Mucosa of rectum (tissue), 2 donors: ENCODE measurements at regions not wholly inside any gene's neighbourhood (a gene's known extent, or its start where the extent isn't known, plus 50 kb on each side); places are given as distances from the start of the nearest gene placed in this dataset.

ENCODE experiments used
- H3K27ac ChIP-seq, 2 donors: one replicate each; pipeline ENCODE4 v1.7.0; 2013; ENCODE audit warnings: inconsistent platforms in 2 of 2, low read depth in 2 of 2, low read length in 2 of 2
- H3K27me3 ChIP-seq, 2 donors: one replicate each; pipeline ENCODE4 v1.7.0; 2013; ENCODE audit warnings: low read length in 2 of 2; ENCODE audit not compliant: control insufficient read depth in 2 of 2, insufficient read depth in 2 of 2
- H3K36me3 ChIP-seq, 2 donors: one replicate each; pipeline ENCODE4 v1.7.0; 2013; ENCODE audit warnings: low read length in 2 of 2; ENCODE audit not compliant: control insufficient read depth in 2 of 2, insufficient read depth in 2 of 2
- H3K4me1 ChIP-seq, 2 donors: one replicate each; pipeline ENCODE4 v1.7.0; 2013; ENCODE audit warnings: low read length in 2 of 2, mild to moderate bottlenecking in 1 of 2; ENCODE audit not compliant: control insufficient read depth in 2 of 2, insufficient read depth in 2 of 2
- H3K4me3 ChIP-seq, 2 donors: one replicate each; pipeline ENCODE4 v1.7.0; 2013; ENCODE audit warnings: low read length in 2 of 2
- H3K9ac ChIP-seq, 2 donors: one replicate each; pipeline ENCODE4 v1.7.0; 2013; ENCODE audit warnings: low read length in 2 of 2, low read depth in 1 of 2, mild to moderate bottlenecking in 1 of 2
- H3K9me3 ChIP-seq, 2 donors: one replicate each; pipeline ENCODE4 v1.7.0; 2013; ENCODE audit warnings: low read length in 2 of 2; ENCODE audit not compliant: control insufficient read depth in 2 of 2
- donor health status: healthy.
- donor health status: Normal muscosa, but diverticular disease.

GRCh38 chr9:109860521-109860920 lies 80.5 kb downstream of the PALM2AKAP2 start:
- no peaks in the 10 kb centered on the region for H3K27me3 ChIP-seq
- H3K9ac ChIP-seq: no peak overlapping the region
- H3K4me1 ChIP-seq: no peaks in the 10 kb centered on the region
- H3K4me3 ChIP-seq: no peak overlapping the region
- no peak overlapping the region for H3K27ac ChIP-seq
- H3K36me3 ChIP-seq: no peaks in the 10 kb centered on the region
- no peaks in the 10 kb centered on the region for H3K9me3 ChIP-seq

- Histone ChIP-seq H3K9ac (no peak overlapping the region), H3K27me3 (no peaks in the 10 kb centered on the region), H3K36me3 (no peaks in the 10 kb centered on the region), H3K4me3 (no peak overlapping the region), H3K27ac (peak overlapping the region in 1 of 2 donors; percentile 25), H3K4me1 (no peaks in the 10 kb centered on the region), H3K9me3 (no peaks in the 10 kb centered on the region)
These were observed 81.5 kb downstream of the PALM2AKAP2 start for GRCh38 chr9:109861499-109861898.

GRCh38 chr9:109861918-109862317 lies 81.9 kb downstream of the PALM2AKAP2 start:
- Histone ChIP-seq H3K9me3 (no peaks in the 10 kb centered on the region), H3K27ac (peak overlapping the region in 1 of 2 donors; percentile 25), H3K4me1 (no peaks in the 10 kb centered on the region), H3K27me3 (no peaks in the 10 kb centered on the region), H3K36me3 (no peaks in the 10 kb centered on the region), H3K4me3 (no peak overlapping the region), H3K9ac (no peak overlapping the region)

GRCh38 chr9:109862452-109862851 lies 82.5 kb downstream of the PALM2AKAP2 start:
- Histone ChIP-seq H3K9me3 (no peaks in the 10 kb centered on the region), H3K4me3 (no peak overlapping the region), H3K27ac (peak overlapping the region in 1 of 2 donors; percentile 25), H3K27me3 (no peaks in the 10 kb centered on the region), H3K36me3 (no peaks in the 10 kb centered on the region), H3K9ac (no peak overlapping the region), H3K4me1 (no peaks in the 10 kb centered on the region)

GRCh38 chr9:109863961-109864360 lies 84.0 kb downstream of the PALM2AKAP2 start:
- Histone ChIP-seq H3K9ac (no peak overlapping the region), H3K4me3 (no peak overlapping the region), H3K27ac (no peak overlapping the region), H3K4me1 (no peaks in the 10 kb centered on the region), H3K36me3 (no peaks in the 10 kb centered on the region), H3K27me3 (no peaks in the 10 kb centered on the region), H3K9me3 (no peaks in the 10 kb centered on the region)

GRCh38 chr9:109865521-109865920 lies 85.5 kb downstream of the PALM2AKAP2 start:
- no peaks in the 10 kb centered on the region for H3K4me1 ChIP-seq

GRCh38 chr9:109868207-109868606 lies 88.2 kb downstream of the PALM2AKAP2 start:
- no peaks in the 10 kb centered on the region for H3K27me3 ChIP-seq
- no peaks in the 10 kb centered on the region for H3K36me3 ChIP-seq
- H3K27ac ChIP-seq: no peak overlapping the region
- H3K9me3 ChIP-seq: no peaks in the 10 kb centered on the region
- H3K4me3 ChIP-seq: no peak overlapping the region
- H3K9ac ChIP-seq: no peak overlapping the region
- H3K4me1 ChIP-seq: no peaks in the 10 kb centered on the region

More at GRCh38 chr9:109865521-109865920, 85.5 kb downstream of the PALM2AKAP2 start:
- H3K4me3 ChIP-seq: no peak overlapping the region
- no peak overlapping the region for H3K9ac ChIP-seq
- H3K9me3 ChIP-seq: no peaks in the 10 kb centered on the region
- no peak overlapping the region for H3K27ac ChIP-seq
- H3K27me3 ChIP-seq: no peaks in the 10 kb centered on the region
- H3K36me3 ChIP-seq: no peaks in the 10 kb centered on the region

GRCh38 chr9:109868722-109869121 lies 88.7 kb downstream of the PALM2AKAP2 start:
- no peak overlapping the region for H3K9ac ChIP-seq

GRCh38 chr9:109870365-109870764 lies 90.4 kb downstream of the PALM2AKAP2 start:
- Histone ChIP-seq H3K9me3 (no peaks in the 10 kb centered on the region), H3K27me3 (no peaks in the 10 kb centered on the region), H3K36me3 (no peaks in the 10 kb centered on the region), H3K4me1 (no peaks in the 10 kb centered on the region), H3K4me3 (no peak overlapping the region), H3K27ac (no peak overlapping the region), H3K9ac (no peak overlapping the region)

More at GRCh38 chr9:109868722-109869121, 88.7 kb downstream of the PALM2AKAP2 start:
- Histone ChIP-seq H3K4me3 (no peak overlapping the region), H3K9me3 (no peaks in the 10 kb centered on the region), H3K4me1 (no peaks in the 10 kb centered on the region), H3K36me3 (no peaks in the 10 kb centered on the region), H3K27ac (no peak overlapping the region), H3K27me3 (no peaks in the 10 kb centered on the region)

GRCh38 chr9:109872901-109873300 lies 92.9 kb downstream of the PALM2AKAP2 start:
- Histone ChIP-seq H3K36me3 (no peaks in the 10 kb centered on the region), H3K27ac (no peak overlapping the region), H3K27me3 (no peaks in the 10 kb centered on the region), H3K9me3 (no peaks in the 10 kb centered on the region), H3K4me1 (no peaks in the 10 kb centered on the region), H3K9ac (no peak overlapping the region), H3K4me3 (no peak overlapping the region)
